ENCODE measurements at regions not wholly inside any gene's neighbourhood (a gene's known extent, or its start where the extent isn't known, plus 50 kb on each side); places are given as distances from the start of the nearest gene placed in this dataset.

DNA sequence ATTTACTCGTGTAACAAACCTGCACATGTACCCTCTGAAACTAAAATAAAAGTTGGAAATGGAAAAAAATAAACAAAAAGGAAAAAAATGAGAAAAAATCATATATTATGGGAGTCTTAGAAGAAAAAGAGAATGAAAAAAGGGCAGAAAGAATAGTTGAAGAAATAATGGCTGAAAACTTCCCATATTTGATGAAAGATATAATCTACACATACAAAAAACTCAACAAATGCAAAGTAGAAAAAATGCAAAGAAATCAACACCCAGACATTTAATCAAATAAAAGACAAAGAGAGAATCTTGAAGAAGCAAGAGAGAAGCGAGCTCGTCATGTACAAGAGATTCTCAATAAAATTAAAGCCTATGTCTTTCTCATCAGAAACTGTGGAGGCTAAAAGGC is 73.8 kb downstream of the SLC25A46 start:
- TF ChIP-seq, protein P1, sequence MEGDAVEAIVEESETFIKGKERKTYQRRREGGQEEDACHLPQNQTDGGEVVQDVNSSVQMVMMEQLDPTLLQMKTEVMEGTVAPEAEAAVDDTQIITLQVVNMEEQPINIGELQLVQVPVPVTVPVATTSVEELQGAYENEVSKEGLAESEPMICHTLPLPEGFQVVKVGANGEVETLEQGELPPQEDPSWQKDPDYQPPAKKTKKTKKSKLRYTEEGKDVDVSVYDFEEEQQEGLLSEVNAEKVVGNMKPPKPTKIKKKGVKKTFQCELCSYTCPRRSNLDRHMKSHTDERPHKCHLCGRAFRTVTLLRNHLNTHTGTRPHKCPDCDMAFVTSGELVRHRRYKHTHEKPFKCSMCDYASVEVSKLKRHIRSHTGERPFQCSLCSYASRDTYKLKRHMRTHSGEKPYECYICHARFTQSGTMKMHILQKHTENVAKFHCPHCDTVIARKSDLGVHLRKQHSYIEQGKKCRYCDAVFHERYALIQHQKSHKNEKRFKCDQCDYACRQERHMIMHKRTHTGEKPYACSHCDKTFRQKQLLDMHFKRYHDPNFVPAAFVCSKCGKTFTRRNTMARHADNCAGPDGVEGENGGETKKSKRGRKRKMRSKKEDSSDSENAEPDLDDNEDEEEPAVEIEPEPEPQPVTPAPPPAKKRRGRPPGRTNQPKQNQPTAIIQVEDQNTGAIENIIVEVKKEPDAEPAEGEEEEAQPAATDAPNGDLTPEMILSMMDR (IDR thresholded peaks at IDR 0.05): no peak
- no peak for TF ChIP-seq POLR2A (IDR thresholded peaks at IDR 0.05)
- no peak for TF ChIP-seq EP300 (IDR thresholded peaks at IDR 0.05)

Measured in tibial nerve (tissue), 4 donors.